WTC11 (cell line): ENCODE measurements at regions not wholly inside any gene's neighbourhood (a gene's known extent, or its start where the extent isn't known, plus 50 kb on each side); places are given as distances from the start of the nearest gene placed in this dataset.
A peak's percentile ranks its signal among the peaks of the same experiment; 100 is the strongest.

ENCODE experiments used
- ATAC-seq: fragments of 200-7000 bp; cut with Tn5 transposase; 2 replicates; pipeline ENCODE4 v1.10.0; 2021; ENCODE audit warnings: mild to moderate bottlenecking, moderate library complexity
- CTCF ChIA-PET: fragments of 300-600 bp; sonication (Branson Sonifier 250); formaldehyde crosslinking; loops from one replicate; lab custom pipeline; 2021; ENCODE audit warnings: antibody characterized with exemption; lab: Charles Lee
- POLR2A ChIA-PET: fragments of 350-600 bp; sonication (Branson Sonifier 250); formaldehyde crosslinking; loops from one replicate; lab custom pipeline; 2021; ENCODE audit warnings: antibody characterized with exemption; lab: Charles Lee
- DNase-seq: peaks from one replicate; pipeline ENCODE4 v3.0.0; 2021; ENCODE audit warnings: low spot score
- H3K27ac Mint-ChIP-seq: 2 replicates; pipeline ENCODE4 v1.8.0; 2021; ENCODE audit warnings: mixed read lengths
- H3K27me3 Mint-ChIP-seq: 2 replicates; pipeline ENCODE4 v1.8.0; 2021; ENCODE audit warnings: low read depth, mild to moderate bottlenecking, moderate library complexity, mixed read lengths
- H3K36me3 Mint-ChIP-seq: 2 replicates; pipeline ENCODE4 v1.8.0; 2021; ENCODE audit warnings: mixed read lengths
- H3K4me1 Mint-ChIP-seq: 2 replicates; pipeline ENCODE4 v1.8.0; 2022; ENCODE audit warnings: mixed read lengths
- H3K4me3 Mint-ChIP-seq: 2 replicates; pipeline ENCODE4 v1.8.0; 2021; ENCODE audit warnings: mild to moderate bottlenecking, moderate library complexity, mixed read lengths
- H3K9me3 Mint-ChIP-seq: 2 replicates; pipeline ENCODE4 v1.8.0; 2021; ENCODE audit warnings: mixed read lengths
- CREM ChIP-seq: sonication (generic); formaldehyde crosslinking; IDR thresholded peaks from 2 replicates; pipeline ENCODE4 v1.8.1; 2022; ENCODE audit warnings: mild to moderate bottlenecking, missing genetic modification reagents, moderate library complexity
- E2F4 ChIP-seq: sonication (generic); formaldehyde crosslinking; IDR thresholded peaks from 2 replicates; pipeline ENCODE4 v1.8.1; 2022; ENCODE audit warnings: low read depth, mild to moderate bottlenecking, moderate library complexity, missing genetic modification reagents, borderline replicate concordance
- ESRRA ChIP-seq: sonication (generic); formaldehyde crosslinking; IDR thresholded peaks from 2 replicates; pipeline ENCODE4 v1.8.1; 2022; ENCODE audit warnings: mild to moderate bottlenecking, missing genetic modification reagents, borderline replicate concordance
- FOXK1 ChIP-seq: sonication (generic); formaldehyde crosslinking; IDR thresholded peaks from 2 replicates; pipeline ENCODE4 v1.8.0; 2022; ENCODE audit warnings: mild to moderate bottlenecking, moderate library complexity, missing genetic modification reagents
- GABPB1 ChIP-seq: sonication (generic); formaldehyde crosslinking; IDR thresholded peaks from 2 replicates; pipeline ENCODE4 v1.8.1; 2023; ENCODE audit warnings: mild to moderate bottlenecking, missing genetic modification reagents
- PRDM15 ChIP-seq: sonication (generic); formaldehyde crosslinking; IDR thresholded peaks from 2 replicates; pipeline ENCODE4 v1.8.0; 2022; ENCODE audit warnings: missing genetic modification reagents
- PRRX2 ChIP-seq: fragments of 250-450 bp; sonication (Bioruptor Pico); IDR thresholded peaks from 2 replicates; pipeline ENCODE4 v1.8.0; 2021; ENCODE audit warnings: mild to moderate bottlenecking
- RELA ChIP-seq: sonication (generic); formaldehyde crosslinking; IDR thresholded peaks from 2 replicates; pipeline ENCODE4 v1.8.1; 2022; ENCODE audit warnings: missing genetic modification reagents, mild to moderate bottlenecking, borderline replicate concordance
- SMAD4 ChIP-seq: sonication (generic); formaldehyde crosslinking; IDR thresholded peaks from 2 replicates; pipeline ENCODE4 v1.8.0; 2022; ENCODE audit warnings: mild to moderate bottlenecking, missing genetic modification reagents
- SP1 ChIP-seq: sonication (generic); formaldehyde crosslinking; conservative IDR thresholded peaks from 2 replicates; pipeline ENCODE4 v1.8.1; 2022; ENCODE audit warnings: missing genetic modification reagents
- STAT6 ChIP-seq: sonication (generic); formaldehyde crosslinking; conservative IDR thresholded peaks from 2 replicates; pipeline ENCODE4 v1.8.1; 2023; ENCODE audit warnings: mild to moderate bottlenecking, low read depth, missing genetic modification reagents, moderate library complexity
- TCF7 ChIP-seq: sonication (generic); formaldehyde crosslinking; IDR thresholded peaks from 2 replicates; pipeline ENCODE4 v1.8.0; 2022; ENCODE audit warnings: mild to moderate bottlenecking, low read depth, missing genetic modification reagents, moderate library complexity
- TEAD4 ChIP-seq: sonication (generic); formaldehyde crosslinking; IDR thresholded peaks from 2 replicates; pipeline ENCODE4 v1.8.0; 2022; ENCODE audit warnings: mild to moderate bottlenecking, missing genetic modification reagents
- ZNF263 ChIP-seq: sonication (generic); formaldehyde crosslinking; IDR thresholded peaks from 2 replicates; pipeline ENCODE4 v1.8.1; 2022; ENCODE audit warnings: low read depth, mild to moderate bottlenecking, moderate library complexity, missing genetic modification reagents
- ZNF416 ChIP-seq: fragments of 250-450 bp; sonication (Bioruptor Pico); IDR thresholded peaks from 2 replicates; pipeline ENCODE4 v1.9.0; 2021; ENCODE audit warnings: mild to moderate bottlenecking, inconsistent platforms
- ZNF425 ChIP-seq: fragments of 250-450 bp; sonication (Bioruptor Pico); conservative IDR thresholded peaks from 2 replicates; pipeline ENCODE4 v1.9.0; 2021; ENCODE audit warnings: mild to moderate bottlenecking
- TF ChIP-seq, protein P1 (sequence below): sonication (generic); formaldehyde crosslinking; IDR thresholded peaks from 2 replicates; pipeline ENCODE4 v1.8.0; 2023; ENCODE audit warnings: missing genetic modification reagents
- TF ChIP-seq, protein P2 (sequence below): sonication (generic); formaldehyde crosslinking; IDR thresholded peaks from 2 replicates; pipeline ENCODE4 v1.8.1; 2023; ENCODE audit warnings: mild to moderate bottlenecking, missing genetic modification reagents, moderate library complexity
- TF ChIP-seq, protein P3 (sequence below): sonication (generic); formaldehyde crosslinking; IDR thresholded peaks from 2 replicates; pipeline ENCODE4 v1.8.0; 2022; ENCODE audit warnings: mild to moderate bottlenecking, missing genetic modification reagents
- TF ChIP-seq, protein P4 (sequence below): sonication (generic); formaldehyde crosslinking; IDR thresholded peaks from 2 replicates; pipeline ENCODE4 v1.8.0; 2022; ENCODE audit warnings: mild to moderate bottlenecking, missing genetic modification reagents
- TF ChIP-seq, protein P5 (sequence below): sonication (generic); formaldehyde crosslinking; IDR thresholded peaks from 2 replicates; pipeline ENCODE4 v1.8.1; 2022; ENCODE audit warnings: mild to moderate bottlenecking, moderate library complexity, missing genetic modification reagents
- TF ChIP-seq, protein P6 (sequence below): sonication (generic); formaldehyde crosslinking; conservative IDR thresholded peaks from 2 replicates; pipeline ENCODE4 v1.8.1; 2022; ENCODE audit warnings: mild to moderate bottlenecking, missing genetic modification reagents

GRCh38 chr12:84685379-84685778, 227.2 kb downstream of the SLC6A15 start:
- H3K4me1 Mint-ChIP-seq: peaks cover 60% of the 10 kb centered on the region
- TF ChIP-seq, protein P1, sequence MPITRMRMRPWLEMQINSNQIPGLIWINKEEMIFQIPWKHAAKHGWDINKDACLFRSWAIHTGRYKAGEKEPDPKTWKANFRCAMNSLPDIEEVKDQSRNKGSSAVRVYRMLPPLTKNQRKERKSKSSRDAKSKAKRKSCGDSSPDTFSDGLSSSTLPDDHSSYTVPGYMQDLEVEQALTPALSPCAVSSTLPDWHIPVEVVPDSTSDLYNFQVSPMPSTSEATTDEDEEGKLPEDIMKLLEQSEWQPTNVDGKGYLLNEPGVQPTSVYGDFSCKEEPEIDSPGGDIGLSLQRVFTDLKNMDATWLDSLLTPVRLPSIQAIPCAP (CRISPR knock-in tag): no peak
- TF ChIP-seq, protein P2, sequence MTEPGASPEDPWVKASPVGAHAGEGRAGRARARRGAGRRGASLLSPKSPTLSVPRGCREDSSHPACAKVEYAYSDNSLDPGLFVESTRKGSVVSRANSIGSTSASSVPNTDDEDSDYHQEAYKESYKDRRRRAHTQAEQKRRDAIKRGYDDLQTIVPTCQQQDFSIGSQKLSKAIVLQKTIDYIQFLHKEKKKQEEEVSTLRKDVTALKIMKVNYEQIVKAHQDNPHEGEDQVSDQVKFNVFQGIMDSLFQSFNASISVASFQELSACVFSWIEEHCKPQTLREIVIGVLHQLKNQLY (CRISPR knock-in tag): no peak
- TF ChIP-seq SMAD4 (no peak), RELA (no peak), PRDM15 (CRISPR knock-in tag) (no peak), STAT6 (CRISPR knock-in tag) (no peak), ESRRA (CRISPR knock-in tag) (no peak), SP1 (CRISPR knock-in tag) (no peak)
- TF ChIP-seq, protein P3, sequence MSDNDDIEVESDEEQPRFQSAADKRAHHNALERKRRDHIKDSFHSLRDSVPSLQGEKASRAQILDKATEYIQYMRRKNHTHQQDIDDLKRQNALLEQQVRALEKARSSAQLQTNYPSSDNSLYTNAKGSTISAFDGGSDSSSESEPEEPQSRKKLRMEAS (CRISPR knock-in tag): no peak
- TF ChIP-seq, protein P4, sequence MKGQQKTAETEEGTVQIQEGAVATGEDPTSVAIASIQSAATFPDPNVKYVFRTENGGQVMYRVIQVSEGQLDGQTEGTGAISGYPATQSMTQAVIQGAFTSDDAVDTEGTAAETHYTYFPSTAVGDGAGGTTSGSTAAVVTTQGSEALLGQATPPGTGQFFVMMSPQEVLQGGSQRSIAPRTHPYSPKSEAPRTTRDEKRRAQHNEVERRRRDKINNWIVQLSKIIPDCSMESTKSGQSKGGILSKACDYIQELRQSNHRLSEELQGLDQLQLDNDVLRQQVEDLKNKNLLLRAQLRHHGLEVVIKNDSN (CRISPR knock-in tag): no peak
- CTCF ChIA-PET: no interaction called here

DNA sequence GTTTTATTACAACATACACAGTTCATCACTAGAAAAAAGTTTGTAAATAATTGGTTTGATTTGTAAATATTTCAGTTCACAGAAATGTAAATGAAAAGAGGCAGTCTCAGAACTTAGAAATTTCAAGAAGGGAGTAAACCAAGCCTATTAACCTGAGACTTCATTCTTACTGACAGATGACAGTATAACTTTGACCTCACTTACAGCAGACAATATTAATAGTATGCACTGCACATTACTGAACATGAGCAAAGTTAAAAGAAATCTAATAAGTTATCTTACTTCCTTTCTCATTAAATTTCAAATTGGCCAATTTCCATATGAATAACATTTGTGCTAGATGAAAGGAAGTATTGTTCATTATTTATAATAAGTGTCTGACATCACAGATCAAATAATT, 235.8 kb downstream of the SLC6A15 start:
- Mint-ChIP-seq H3K9me3 (peaks cover 9% of the 10 kb centered on the region), H3K36me3 (peaks cover 5% of the 10 kb centered on the region; the same call in 1 of the 2 replicates), H3K4me1 (peaks cover 55% of the 10 kb centered on the region), H3K27me3 (no peaks in the 10 kb centered on the region), H3K27ac (no peak overlapping the region), H3K4me3 (no peak overlapping the region)
- ChIA-PET POLR2A (no interaction called here), CTCF (no interaction called here)
- DNase-seq: no peak
- no peak for ATAC-seq
- no peak for TF ChIP-seq E2F4 (CRISPR knock-in tag)
- TF ChIP-seq, protein P5, sequence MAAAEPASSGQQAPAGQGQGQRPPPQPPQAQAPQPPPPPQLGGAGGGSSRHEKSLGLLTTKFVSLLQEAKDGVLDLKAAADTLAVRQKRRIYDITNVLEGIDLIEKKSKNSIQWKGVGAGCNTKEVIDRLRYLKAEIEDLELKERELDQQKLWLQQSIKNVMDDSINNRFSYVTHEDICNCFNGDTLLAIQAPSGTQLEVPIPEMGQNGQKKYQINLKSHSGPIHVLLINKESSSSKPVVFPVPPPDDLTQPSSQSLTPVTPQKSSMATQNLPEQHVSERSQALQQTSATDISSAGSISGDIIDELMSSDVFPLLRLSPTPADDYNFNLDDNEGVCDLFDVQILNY (CRISPR knock-in tag): no peak
- no peak for TF ChIP-seq TCF7
- TF ChIP-seq PRRX2: no peak
- no peak for TF ChIP-seq ZNF425
- no peak for TF ChIP-seq FOXK1 (CRISPR knock-in tag)
- TF ChIP-seq ZNF416 (CRISPR knock-in tag): no peak
- TF ChIP-seq TEAD4 (CRISPR knock-in tag): no peak
- TF ChIP-seq, protein P6, sequence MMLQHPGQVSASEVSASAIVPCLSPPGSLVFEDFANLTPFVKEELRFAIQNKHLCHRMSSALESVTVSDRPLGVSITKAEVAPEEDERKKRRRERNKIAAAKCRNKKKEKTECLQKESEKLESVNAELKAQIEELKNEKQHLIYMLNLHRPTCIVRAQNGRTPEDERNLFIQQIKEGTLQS (CRISPR knock-in tag): no peak
- no peak for TF ChIP-seq CREM
- no peak for TF ChIP-seq GABPB1 (CRISPR knock-in tag)
- TF ChIP-seq ZNF263 (CRISPR knock-in tag): no peak
- TF ChIP-seq RELA: no peak

More at GRCh38 chr12:84685379-84685778, 227.2 kb downstream of the SLC6A15 start:
- ATAC-seq: no peak
- Mint-ChIP-seq H3K27ac (no peak overlapping the region), H3K4me3 (peak overlapping the region; percentile 87; the same call in 1 of the 2 replicates), H3K36me3 (peaks cover 10% of the 10 kb centered on the region), H3K27me3 (no peaks in the 10 kb centered on the region), H3K9me3 (no peaks in the 10 kb centered on the region)
- DNase-seq: no peak
- POLR2A ChIA-PET: no interaction called here
